A549 (cell line): ENCODE measurements at regions not wholly inside any gene's neighbourhood (a gene's known extent, or its start where the extent isn't known, plus 50 kb on each side); places are given as distances from the start of the nearest gene placed in this dataset.

Experiments
- POLR2A ChIP-seq: IDR thresholded peaks from 2 replicates; pipeline ENCODE4 v1.6.1; 2012; ENCODE audit warnings: mild to moderate bottlenecking, low read length
- TF ChIP-seq, protein P1 (sequence below): fragments of 450-650 bp; IDR thresholded peaks from 2 replicates; pipeline ENCODE4 v1.6.1; 2014; ENCODE audit warnings: antibody characterized with exemption

GRCh38 chr11:111093061-111093460, 152.5 kb upstream of the POU2AF2 start:
- TF ChIP-seq POLR2A: no peak
- TF ChIP-seq, protein P1, sequence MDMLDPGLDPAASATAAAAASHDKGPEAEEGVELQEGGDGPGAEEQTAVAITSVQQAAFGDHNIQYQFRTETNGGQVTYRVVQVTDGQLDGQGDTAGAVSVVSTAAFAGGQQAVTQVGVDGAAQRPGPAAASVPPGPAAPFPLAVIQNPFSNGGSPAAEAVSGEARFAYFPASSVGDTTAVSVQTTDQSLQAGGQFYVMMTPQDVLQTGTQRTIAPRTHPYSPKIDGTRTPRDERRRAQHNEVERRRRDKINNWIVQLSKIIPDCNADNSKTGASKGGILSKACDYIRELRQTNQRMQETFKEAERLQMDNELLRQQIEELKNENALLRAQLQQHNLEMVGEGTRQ: no peak
